Fibroblast of peridontal ligament (primary cell): ENCODE measurements at regions not wholly inside any gene's neighbourhood (a gene's known extent, or its start where the extent isn't known, plus 50 kb on each side); places are given as distances from the start of the nearest gene placed in this dataset.
"Not testable (repeated sequence)": the region's sequence is repeated elsewhere in the genome, so short reads cannot be mapped to it uniquely, and the experiment has no call there.

ENCODE experiments used
- DNase-seq: peaks from one replicate; pipeline ENCODE4 v3.0.0-alpha.2; 2010; ENCODE audit errors: extremely low read depth

DNA sequence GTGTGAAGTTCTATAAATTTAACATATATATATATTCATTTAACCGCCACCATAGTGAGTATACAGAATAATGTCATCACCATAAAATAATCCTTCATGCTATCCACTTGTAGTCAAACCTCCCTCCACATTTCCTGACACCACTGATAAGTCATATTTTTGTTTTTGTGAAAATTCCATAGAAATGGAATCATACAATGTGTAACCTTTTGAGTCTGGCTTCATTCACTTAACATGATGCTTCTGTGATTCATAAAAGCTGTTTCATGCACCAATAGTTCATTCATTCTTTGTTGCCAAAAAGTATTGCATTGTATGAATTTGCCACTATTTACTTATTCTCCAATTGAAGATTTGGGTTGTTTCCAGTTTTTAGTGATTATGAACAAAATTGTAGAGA is 497.5 kb upstream of the PCDH20 start:
- no peak for DNase-seq

DNA sequence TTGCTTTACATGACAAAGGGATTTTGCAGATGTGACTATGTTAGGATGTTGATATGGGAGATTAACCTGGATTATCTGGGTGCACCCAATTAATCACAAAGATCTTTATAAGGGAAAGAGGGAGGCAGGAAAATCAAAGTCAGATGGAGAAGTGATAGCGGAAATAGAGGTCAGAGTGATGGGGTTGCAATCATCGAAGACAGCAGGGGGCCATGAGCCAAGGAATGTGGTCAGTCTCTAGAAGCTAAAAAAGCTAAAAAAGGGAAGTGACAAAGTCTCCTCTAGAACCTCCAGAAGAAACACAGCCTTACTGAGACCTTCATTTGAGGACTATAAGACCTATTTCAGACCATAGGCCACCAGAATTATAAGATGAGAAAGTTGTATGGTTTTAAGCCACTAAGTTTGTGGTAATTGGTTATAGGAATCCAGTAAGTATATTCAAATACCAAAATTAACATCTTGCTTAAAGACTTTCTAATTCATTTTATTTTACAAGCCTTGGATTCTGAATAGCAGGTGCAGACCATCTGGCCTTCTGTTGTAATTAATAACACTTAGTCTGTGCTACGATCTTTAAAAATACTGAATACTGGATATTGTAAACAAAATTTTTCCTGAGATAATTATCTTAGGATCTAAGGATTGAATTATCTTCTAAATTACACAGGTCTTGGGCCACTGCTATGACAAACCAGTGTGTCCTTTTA is 493.4 kb upstream of the PCDH20 start:
- no peak for DNase-seq

DNA sequence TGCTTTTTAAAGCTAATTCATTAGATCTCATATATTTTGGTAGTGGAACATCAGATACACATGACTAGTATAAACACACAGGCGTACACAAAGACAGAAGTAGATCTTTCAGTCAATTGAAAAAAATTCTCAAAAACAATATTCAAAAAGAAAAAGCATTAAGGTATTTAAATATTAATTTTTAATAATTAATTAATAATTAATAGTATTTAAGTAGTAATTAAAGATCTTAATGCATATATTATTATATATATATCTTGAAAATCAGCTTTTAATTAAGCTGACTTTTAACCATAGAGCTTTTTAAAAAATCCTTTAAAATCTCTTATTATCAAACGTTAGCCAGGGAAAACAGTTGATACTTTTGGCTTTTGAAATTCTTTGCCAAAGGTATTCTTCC is 489.4 kb upstream of the PCDH20 start:
- no peak for DNase-seq

DNA sequence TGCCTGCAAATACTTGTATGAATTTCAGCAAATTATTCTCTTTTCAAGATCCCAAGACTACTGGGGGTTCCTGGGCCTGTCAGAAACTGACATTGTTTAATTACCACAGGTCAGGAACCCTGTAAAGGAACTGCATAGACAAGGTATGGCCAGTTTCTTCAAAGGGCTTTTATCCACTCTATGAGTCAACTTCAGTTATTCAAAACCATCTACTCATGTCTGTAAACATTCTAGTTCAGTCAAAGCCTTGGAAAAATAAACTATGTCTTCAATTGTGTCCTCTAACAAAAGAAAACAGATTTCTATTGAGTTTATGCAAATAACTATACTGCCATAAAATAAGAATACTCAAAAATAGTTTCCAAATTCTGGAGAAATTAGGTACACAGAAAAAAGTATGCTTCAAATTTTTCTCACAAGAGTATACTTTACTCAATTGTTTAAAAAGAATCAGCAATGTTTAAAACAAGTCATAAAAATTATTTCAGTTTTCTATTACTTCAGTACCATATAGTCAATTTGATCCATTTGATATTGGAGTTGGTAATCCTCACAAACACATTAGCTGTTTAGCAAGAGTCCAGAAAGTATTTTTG is 486.4 kb upstream of the PCDH20 start:
- DNase-seq: no peak

DNA sequence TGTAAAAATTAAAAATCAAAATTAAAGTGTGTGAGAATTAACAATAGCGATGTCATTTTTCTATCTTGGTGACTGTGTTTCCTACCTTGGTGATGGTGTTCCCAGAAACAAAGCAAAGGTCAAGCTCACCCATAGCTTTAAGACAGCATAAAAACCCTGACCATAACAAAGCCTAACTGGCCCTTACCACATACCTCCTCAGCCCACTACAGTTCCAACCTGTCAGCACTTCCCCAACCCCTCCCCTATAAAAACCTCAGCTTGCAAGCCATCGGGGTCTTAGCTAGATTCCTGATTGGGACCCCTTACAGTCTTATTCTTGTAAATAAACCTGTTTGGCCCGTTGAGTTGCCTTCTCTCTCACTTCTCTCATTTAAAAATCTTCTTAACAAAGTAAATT is 484.4 kb upstream of the PCDH20 start:
- DNase-seq: no peak

DNA sequence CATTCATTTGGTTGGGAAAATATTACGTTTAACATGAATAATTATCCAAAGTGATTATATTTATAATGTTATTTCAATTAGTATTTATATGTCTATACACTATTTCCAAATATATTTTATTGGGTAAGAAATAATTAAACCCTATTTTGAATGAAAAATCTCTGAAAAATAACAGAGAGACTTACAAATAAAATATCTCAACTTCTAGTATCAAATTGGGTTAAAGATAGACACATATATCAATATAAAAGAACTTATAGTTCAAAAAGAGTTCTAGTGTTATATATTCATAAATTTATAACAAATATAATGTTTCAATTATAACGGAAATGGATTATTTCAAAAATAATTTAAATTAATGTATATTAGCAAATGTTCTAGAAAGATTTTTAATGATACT is 482.6 kb upstream of the PCDH20 start:
- no peak for DNase-seq

DNA sequence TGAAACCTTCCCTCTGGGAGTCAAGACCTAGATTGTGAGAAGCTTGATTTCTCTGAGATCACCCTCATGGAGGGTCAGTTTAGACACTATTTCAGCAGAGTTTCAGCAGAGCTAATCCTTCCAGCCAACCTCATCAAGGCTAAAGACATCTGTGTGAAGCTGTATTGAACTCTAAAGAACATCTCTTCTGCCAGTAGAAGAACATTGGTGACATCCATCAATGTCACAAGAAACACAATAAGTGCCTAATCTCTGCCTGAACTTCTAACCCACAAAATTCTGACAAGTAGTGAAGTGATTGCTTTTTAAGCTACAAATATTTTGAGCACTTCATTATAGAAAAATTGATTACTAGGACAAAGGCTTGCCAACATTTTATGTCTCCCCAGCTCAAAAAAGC is 475.8 kb upstream of the PCDH20 start:
- no peak for DNase-seq

DNA sequence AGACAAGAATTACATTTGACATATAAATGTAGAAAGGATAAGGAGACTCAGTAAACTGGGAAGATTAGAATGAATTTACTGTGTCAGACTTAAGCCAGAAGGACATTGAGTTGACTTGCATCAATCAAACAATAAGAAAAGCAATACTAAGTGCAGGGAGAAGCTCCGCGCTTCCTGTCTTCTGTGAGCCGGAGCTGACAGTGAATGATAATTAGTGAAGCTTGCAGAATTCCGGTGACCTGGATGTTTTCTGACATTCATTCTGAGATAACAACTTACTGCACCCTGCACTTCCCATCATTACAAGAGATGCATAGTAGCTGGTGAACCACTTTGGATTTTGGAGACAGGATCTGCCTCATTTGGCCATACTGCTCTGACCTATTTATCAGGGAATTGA is 469.2 kb upstream of the PCDH20 start:
- DNase-seq: no peak

DNA sequence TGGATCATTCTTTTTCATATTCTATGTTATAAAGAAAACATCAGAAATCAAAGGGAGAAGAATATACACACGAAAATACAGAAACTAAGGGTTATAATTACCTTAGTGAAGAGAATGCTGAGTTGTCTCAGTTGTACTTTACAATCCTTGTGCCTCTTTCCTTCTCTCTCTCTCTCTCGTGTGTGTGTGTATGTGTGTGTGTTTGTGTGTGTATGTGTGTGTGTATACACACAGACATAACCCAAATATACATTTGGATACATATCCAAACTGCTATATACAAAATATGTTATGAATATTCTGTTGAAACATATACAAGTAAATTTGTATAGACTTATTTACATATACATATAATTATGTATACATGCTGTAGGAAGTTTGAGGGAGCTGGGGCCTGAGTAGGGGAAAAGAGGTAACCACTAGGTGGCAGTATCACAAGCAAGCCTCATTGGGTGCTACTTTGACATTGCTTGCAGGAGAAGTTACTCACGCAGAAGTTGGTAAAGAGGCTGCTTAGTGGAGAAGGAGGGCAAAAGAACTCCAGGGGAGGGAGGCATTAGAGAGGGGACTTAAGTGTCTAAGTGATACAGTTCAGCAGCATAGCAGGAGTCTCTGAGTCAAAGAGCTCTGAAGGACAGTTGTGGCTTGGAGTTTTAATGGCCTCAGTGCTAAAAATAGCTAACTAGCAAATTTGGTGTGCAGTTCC is 465.1 kb upstream of the PCDH20 start:
- DNase-seq: no peak

DNA sequence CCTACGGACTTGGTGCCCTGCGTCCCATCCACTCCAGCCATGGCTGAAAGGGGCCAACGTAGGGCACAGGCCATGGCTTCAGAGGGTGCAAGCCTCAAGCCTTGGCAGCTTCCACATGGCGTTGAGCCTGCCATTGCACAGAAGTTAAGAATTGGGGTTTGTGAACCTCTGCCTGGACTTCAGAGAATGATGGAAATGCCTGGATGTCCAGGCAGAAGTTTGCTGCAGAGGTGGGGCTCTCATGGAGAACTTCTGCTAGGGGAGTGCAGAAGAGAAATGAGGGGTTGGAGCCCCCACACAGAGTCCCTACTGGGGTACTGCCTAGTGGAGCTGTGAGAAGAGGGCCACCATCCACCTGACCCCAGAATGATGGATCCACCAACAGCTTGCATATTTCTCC is 462.9 kb upstream of the PCDH20 start:
- DNase-seq: not testable (repeated sequence)

DNA sequence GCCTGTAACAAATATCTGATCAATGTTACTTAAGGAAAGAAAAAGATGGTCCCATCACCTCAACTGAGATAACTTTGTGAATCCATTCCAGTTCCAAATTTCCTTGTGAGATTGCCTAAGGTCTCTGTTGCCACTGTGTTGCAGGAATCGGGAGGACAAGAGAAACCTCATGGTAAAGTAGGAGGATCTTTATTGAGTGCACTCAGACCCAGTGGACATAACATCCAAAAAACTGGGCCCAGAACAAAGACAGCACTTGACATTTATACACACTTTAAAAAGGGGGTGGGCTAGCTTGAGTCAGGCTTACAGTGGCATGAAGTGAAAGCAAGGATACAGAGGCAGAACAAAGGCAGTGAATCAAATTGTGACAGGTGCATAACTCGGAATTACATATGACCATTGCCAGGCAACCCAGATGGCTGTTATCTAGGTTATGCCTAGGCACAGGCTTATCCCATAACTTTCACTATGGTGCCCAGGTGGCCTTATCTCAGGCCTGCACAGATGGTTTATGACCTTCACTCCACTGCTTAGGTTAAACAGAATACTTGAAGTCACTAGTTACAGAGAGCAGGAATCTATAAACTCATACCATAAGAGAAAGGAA is 459.4 kb upstream of the PCDH20 start:
- DNase-seq: no peak

DNA sequence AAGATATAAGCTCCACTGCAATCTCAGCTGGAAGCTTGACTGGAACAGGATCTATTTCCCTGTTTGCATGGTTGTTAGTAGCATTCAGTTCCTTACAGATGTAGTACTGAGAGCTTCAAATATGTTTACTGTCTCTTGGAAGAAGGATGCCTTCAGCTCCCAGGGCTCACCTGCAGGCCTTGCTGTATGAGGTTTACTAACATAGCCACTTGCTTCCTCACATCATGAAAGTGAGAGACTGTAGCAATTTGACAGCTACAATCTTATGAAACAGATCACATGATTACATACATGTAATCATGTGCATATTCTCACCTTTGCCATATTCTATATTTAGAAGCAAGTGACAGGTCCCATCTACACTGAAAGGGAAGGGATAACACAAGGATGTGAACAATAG is 458.1 kb upstream of the PCDH20 start:
- no peak for DNase-seq

DNA sequence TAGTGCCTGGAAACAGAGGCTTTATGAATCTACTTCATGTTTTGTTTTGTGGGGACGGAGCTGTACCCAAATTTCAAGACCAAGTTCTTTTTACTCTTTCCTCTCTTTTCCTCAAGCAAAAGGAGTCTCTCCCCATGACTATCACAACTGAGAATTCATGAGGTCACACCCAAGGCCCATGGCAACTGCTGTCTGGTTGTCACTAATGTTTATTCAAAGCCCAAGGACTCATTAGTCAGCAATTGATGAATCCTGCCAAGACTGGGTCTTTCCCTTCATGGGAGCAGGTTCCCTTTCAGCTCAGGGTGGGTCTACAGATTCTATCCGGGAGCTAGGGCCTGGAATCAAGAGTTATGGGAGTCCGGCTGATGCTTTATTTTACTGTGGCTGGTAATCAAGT is 441.5 kb upstream of the PCDH20 start:
- no peak for DNase-seq

DNA sequence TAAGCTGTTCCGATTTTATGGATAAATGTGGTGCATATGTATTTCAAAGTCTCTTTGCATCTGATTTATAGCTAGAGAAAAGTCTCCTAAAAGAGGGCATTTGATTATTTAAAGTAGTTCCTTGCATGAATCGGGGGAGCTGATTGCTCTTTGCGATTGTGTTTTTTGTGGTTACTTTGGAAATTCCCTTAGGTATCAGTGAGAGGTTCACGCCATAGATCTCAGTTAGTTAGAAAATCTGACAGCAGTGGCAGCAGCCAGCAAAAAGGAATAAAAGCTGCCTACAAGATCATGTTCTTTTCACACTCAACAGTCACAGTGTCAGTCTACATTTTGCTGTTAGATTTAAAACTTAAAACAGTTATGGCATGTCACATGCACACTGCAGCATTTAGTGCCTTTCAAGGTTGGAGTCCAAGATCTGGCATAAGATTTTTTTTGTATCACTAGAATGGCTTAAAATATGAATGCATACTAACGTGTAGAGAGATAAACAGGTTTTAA is 436.5 kb upstream of the PCDH20 start:
- DNase-seq: no peak

DNA sequence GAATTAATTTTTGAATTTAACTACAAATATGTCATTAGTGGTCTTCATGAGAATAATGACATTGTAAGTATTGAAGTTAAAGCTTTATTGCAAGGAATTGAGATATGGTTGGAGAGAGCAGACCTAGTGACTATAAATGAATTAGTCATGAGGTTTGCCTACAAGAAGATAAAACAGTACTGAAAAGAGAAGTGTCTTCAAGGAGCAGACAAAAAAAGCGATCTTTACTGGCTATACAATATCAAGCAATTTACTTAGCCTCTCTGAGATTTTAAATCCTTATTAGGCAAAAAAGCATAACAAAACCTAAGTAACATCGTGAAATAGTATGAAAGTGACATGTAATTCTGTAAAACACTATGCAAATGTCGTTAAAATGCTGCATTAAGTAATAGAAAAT is 435.1 kb upstream of the PCDH20 start:
- DNase-seq: no peak

DNA sequence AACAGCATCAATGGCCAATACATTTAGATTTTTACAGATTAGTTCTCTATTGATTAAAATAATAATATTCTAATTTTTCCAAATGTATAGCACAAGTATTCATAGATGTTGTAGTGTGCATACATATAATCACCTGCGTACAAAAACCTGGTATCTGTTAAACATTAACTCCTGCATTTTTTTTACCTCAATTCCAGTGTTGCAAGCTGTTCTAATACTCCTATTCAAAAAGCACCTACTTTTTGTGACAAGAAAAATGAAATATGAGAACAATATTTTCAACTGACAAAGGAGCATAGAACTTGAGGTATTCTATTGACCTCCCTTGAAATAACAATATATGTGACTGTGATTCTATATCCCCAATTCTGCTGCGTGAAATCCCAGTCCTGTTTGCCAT is 422.9 kb upstream of the PCDH20 start:
- DNase-seq: no peak

DNA sequence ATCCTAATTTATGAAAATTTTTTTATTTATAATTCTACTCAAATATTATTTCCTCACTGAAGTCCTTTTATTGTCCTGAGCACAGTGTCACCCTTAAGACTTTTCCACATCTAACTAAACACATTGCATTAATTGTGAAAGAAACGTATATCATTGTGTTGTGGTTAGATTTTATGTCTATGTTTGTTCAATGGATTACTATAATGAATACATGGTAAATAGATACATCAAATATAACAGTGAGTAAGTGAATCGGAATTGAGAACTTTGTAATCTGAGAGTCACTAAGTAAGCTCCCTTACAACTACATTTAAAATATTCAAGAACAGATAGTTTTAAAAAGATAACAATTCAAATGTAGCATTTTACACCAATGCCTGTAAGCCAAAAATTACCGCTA is 417.6 kb upstream of the PCDH20 start:
- no peak for DNase-seq

DNA sequence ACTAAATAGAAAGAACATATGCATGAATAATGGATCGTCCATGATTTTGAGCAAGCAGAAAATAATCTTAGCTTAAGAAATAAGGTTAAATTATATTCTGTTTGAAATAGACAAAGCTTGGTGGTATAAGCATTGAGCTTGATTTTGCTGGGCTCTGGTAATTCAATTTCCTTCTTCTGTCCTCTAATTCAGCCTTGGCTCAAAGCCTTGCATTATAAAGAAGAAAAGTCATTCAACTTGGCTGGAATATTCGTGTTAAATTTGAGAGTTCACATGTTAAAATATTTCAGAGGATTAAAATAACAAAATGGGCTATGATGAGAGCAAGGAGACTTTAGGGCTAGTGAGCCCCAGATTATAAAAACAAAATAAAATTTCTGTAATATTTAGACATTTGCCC is 415.4 kb upstream of the PCDH20 start:
- no peak for DNase-seq

DNA sequence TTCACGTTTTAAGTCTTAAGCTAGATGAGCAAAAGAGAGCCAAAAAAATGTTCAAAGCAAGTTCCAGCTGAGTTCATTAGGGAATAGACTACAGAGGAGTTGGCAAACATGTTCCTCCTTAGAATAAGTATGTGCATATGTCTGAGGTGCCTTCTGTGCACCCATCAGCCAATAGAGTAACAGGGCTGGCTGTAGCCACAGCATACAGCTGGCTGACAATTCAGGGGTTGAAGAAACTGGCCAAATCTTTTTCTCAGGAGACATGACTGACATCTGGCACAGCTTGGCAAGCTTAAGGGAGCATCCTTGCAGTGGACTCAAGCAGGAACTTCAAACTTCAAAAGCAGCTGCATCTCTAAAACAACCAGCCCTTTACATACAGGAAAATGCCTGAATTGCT is 414.8 kb upstream of the PCDH20 start:
- DNase-seq: no peak

DNA sequence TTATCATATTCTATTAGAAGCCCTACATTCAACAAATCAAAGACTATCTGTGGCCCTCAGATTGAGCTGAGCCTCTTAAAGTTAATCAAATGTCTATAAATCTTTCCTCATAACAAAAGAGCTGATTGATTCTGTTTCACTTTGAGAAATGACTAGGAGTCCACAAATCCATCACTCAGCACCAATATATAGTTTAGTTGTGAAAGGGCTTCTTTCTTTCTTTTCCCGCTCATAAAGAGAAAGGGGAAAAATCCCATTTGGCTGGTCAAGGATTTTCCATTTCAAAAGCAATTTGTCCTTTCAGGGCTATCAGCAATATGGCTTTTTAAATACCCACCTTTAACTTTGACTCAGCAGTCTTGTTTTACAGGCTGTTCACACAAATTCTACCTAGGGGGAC is 408.5 kb upstream of the PCDH20 start:
- DNase-seq: no peak

DNA sequence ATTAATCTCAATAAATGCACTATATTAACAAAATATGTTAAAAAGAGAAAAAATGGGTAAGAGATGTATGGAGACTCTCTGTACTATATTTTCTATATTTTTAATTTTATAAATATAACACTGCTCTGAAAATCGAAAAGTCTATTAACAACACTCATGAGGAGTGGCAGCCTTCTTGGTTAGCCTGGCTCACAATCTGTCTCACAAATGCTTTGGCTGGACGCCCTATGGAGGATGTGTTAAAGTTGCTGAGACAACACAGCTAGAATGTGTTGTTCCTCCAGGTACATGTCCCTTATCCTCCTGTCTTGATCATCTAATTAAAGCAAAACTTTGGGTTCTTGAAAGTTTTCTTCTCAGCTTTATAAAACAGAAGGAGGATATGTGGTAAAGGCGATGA is 396.6 kb upstream of the PCDH20 start:
- DNase-seq: no peak

DNA sequence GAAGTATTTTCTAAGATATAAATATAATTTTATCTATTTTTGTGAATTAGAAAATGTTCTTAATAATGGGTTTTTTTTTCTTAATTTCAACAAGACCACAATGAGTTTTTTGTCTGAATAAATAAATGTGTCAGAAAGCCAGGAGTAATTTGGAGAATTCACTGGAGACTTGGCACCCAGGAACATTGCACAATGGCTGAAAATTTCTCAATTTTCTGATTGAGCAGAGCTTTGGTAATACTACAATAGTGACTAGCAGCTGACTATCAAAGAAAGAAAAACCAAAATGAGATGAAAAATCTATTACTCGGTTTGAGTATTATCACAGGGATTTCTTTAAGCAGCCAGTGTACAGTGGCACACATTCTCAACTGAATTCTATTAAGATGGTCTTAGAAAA is 394.4 kb upstream of the PCDH20 start:
- DNase-seq: no peak

DNA sequence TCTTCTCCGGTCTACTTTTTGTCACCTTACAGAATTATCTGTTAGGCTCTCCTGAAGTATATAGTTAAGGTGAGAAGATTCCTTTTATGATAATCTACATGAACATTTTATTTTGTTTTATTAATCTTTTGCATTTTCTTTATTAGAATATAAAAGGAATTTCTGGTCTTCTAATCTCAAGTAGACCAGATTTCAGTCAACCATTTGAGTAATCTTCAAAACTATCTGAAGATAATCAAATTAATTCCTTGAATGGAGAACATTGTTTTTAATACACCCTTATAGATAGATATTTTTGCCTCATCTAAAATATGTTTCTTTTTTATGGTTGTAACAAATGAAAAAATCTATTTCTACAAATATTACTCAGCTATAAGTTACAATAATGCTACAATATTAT is 381.7 kb upstream of the PCDH20 start:
- DNase-seq: no peak
